Right cardiac atrium (tissue), 5 donors: ENCODE measurements at regions not wholly inside any gene's neighbourhood (a gene's known extent, or its start where the extent isn't known, plus 50 kb on each side); places are given as distances from the start of the nearest gene placed in this dataset.
A peak's percentile ranks its signal among the peaks of the same experiment; 100 is the strongest.
"Not testable (repeated sequence)": the region's sequence is repeated elsewhere in the genome, so short reads cannot be mapped to it uniquely, and the experiment has no call there.

ENCODE experiments used
- ATAC-seq, 2 donors: fragments of 200-7000 bp; cut with Tn5 transposase; one replicate each; pipeline versions ENCODE4 v1.8.0 to v1.9.1; 2020; ENCODE audit warnings: moderate library complexity in 2 of 2, mild to moderate bottlenecking in 1 of 2
- DNase-seq, 3 donors: peaks; one replicate each; pipeline ENCODE4 v3.0.0-alpha.2; 2020
- H3K27ac ChIP-seq: one replicate; pipeline ENCODE4 v1.5.1; 2013; ENCODE audit warnings: mild to moderate bottlenecking, low read length, control low read depth, moderate library complexity
- H3K27me3 ChIP-seq: one replicate; pipeline ENCODE4 v1.6.1; 2013; ENCODE audit not compliant: control insufficient read depth, insufficient read depth
- H3K4me1 ChIP-seq: one replicate; pipeline ENCODE4 v1.6.1; 2013; ENCODE audit warnings: low read length; ENCODE audit not compliant: control insufficient read depth, insufficient read depth
- H3K4me3 ChIP-seq: one replicate; pipeline ENCODE4 v1.5.1; 2013; ENCODE audit warnings: low read length, control low read depth
- H3K9me3 ChIP-seq: one replicate; pipeline ENCODE4 v1.6.1; 2013; ENCODE audit warnings: low read length; ENCODE audit not compliant: control insufficient read depth
- WGBS: extraction: QIAGEN DNeasy Blood & Tissue Kit; methylation state at CpG from one replicate; pipeline ENCODE4 v1.1.7; 2013; 5-methylcytosine and 5-hydroxymethylcytosine counted together
- intact Hi-C, 4 donors: fragments of 100-400 bp; cut with DNase I; formaldehyde crosslinking; loops; one replicate each; pipeline versions ENCODE4 v1.11.0 to v1.14.0; 2022 to 2023
- donor health status: healthy with polysubstance abuse.
- donor health status: DM: no; HTN: yes; CAD: no.
- donor health status: DM: no; HTN: no; CAD: no.
- donor health status: DM: no; HTN: yes; CAD: no; lungs with severe emphysema.
- donor health status: DM: yes; HTN: yes; CAD: no.

DNA sequence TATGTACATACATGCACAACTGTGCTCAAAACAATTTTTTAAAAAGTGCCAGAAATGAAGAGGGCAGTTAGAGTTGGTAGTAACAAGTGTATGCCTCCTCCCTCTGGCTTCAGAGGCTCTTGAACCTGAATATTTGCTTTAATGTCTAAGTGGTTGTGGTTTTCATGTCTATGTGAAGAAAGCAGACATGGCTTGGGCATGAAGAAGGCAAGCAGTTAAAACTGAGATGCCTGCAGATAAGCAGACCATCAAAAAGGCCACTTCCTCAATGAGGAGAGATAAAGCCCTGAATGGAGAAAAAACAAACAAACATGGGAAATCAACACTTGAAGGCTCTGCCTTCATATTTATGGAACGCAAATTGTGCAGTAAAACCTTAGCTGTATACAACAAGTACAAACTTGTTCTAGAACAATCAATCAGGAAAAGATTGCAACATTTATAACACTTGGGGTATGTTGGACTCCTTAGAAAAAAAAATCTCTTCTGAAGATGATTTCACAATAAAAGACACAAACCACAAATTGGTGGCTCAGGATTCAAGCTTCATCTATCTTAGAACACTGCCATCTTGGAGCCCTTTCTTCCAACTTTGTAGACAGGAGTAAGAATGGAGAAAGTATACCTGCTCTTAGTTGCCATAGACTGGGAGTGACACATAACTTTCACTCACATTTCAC is 52.7 kb upstream of the PLA2G4A start:
- intact Hi-C loops = no loop called here

DNA sequence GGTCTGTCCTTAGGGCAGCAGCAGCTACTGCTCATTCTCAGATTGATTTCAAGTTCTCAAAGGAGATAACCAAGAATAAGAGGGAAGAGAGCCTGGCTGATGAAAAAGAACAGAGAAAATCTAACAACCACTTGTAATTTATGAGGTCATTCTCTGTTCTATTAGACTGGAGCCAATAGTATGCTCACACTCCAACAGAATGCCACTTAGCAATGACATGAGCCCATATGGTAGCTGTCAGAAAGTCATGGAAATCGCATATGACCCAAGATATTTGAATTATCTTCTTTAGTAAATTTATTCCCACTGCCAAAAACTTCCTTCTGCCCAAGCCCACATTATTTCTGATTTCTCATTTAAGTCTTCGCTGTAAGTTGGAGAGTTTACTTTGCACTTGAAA is 53.7 kb upstream of the PLA2G4A start:
- no peaks in the 10 kb centered on the region for H3K4me1 ChIP-seq
- ATAC-seq (no peak), DNase-seq (no peak)
- no peak overlapping the region for H3K4me3 ChIP-seq
- intact Hi-C loops = no loop called here
- H3K9me3 ChIP-seq = no peaks in the 10 kb centered on the region
- no peaks in the 10 kb centered on the region for H3K27me3 ChIP-seq
- WGBS = 59% methylated on average over 2 of the region's 2 CpGs
- no peak overlapping the region for H3K27ac ChIP-seq

More for the DNA sequence above, 52.7 kb upstream of the PLA2G4A start:
- no peak overlapping the region for H3K4me3 ChIP-seq
- 85% methylated on average over 1 of the region's 1 CpG for WGBS
- no peaks in the 10 kb centered on the region for H3K27me3 ChIP-seq
- ATAC-seq (no peak), DNase-seq (no peak)
- no peak overlapping the region for H3K27ac ChIP-seq
- no peaks in the 10 kb centered on the region for H3K9me3 ChIP-seq
- no peaks in the 10 kb centered on the region for H3K4me1 ChIP-seq

DNA sequence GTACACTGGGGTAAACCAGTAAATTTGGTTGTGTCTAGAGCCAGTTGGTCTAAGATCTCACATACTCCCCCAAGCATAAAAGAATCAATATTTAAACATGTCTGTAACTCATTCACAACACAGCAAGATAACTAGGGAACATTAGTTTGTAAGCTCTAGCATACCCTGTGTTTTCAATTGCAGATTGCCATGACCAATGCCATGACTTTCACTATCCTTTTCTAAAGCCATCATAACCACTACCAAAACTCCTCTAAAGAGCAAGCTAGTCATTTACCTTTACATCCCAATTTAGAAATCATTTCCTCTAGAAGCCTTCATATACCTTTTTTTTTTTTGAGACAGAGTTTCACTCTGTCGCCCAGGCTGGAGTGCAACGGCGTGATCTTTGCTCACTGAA is 56.5 kb upstream of the PLA2G4A start:
- 99% methylated on average over 3 of the region's 3 CpGs for WGBS
- intact Hi-C loops = no loop called here
- no peak for ATAC-seq

DNA sequence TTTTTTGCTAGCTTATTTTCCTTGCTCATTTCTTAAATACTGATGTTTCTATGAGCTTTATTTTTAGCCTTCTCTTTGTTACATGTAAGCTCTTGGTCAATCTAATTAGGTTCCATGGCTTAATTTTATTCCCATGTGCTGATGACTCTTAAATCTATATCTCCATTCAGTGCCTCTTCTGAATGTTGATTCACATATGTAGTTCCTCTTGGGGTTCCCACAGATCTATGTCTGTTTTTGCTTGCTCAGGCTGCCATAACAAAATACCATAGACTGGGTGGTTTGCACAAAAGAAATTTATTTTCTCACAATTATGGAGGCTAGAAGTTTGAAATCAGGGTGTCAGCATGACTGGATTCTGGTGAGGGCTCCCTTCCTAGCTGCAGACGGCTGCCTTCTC is 58.3 kb upstream of the PLA2G4A start:
- intact Hi-C loops = no loop called here

More for the DNA sequence above, 56.5 kb upstream of the PLA2G4A start:
- Histone ChIP-seq H3K4me1 (no peaks in the 10 kb centered on the region), H3K9me3 (no peaks in the 10 kb centered on the region), H3K27ac (no peak overlapping the region), H3K27me3 (no peaks in the 10 kb centered on the region), H3K4me3 (no peak overlapping the region)
- DNase-seq = no peak

DNA sequence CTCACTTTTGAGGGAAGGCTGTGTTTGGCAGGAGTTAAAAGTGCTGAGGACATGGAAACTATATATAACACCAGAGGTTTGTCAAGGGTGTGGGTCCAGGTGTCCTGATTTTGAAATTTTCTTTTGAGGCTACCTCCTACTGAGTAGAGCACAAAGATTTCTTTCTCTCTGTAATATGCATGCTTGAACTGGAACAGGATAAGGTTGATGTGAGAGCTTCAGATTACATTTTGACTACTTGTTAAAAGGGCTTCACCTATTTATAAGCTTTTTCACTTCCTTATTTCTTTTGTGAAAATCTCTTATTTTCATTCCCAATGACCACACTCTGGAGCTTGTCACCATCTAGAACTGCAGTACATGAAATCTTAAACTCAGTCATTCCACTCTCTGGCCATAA is 59.8 kb upstream of the PLA2G4A start:
- no peaks in the 10 kb centered on the region for H3K9me3 ChIP-seq
- ATAC-seq (no peak), DNase-seq (no peak)
- H3K4me3 ChIP-seq = no peak overlapping the region
- intact Hi-C loops = no loop called here
- no peaks in the 10 kb centered on the region for H3K27me3 ChIP-seq
- no peak overlapping the region for H3K27ac ChIP-seq
- H3K4me1 ChIP-seq = no peaks in the 10 kb centered on the region

More for the DNA sequence above, 58.3 kb upstream of the PLA2G4A start:
- DNase-seq (no peak), ATAC-seq (no peak)
- H3K9me3 ChIP-seq = no peaks in the 10 kb centered on the region
- H3K27me3 ChIP-seq = no peaks in the 10 kb centered on the region
- H3K27ac ChIP-seq = no peak overlapping the region
- WGBS = 82% methylated on average over 1 of the region's 1 CpG
- no peak overlapping the region for H3K4me3 ChIP-seq
- no peaks in the 10 kb centered on the region for H3K4me1 ChIP-seq

DNA sequence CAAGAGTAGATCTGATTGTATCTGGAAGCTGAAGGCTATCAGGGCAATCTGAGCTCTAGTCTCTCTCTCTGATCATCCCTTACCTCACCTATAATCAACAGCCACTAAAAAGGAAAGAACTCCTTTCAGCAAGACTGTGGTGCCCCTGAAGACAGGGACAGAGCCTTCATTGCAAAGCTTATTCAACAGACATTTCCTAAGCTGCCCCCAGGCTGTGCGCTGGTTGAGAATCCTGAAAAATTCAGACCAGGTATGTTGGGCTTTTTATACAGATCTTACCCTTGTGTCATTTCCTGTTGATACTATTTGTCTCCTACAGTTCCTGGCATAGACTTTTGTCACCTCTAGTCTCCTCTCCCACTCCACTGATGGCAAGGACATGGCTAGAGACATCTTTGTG is 63.3 kb upstream of the PLA2G4A start:
- ATAC-seq = no peak
- no peak overlapping the region for H3K4me3 ChIP-seq
- intact Hi-C loops = no loop called here
- WGBS = 94% methylated on average over 1 of the region's 1 CpG
- no peaks in the 10 kb centered on the region for H3K9me3 ChIP-seq
- H3K4me1 ChIP-seq = no peaks in the 10 kb centered on the region
- no peaks in the 10 kb centered on the region for H3K27me3 ChIP-seq
- no peak for DNase-seq
- H3K27ac ChIP-seq = no peak overlapping the region

DNA sequence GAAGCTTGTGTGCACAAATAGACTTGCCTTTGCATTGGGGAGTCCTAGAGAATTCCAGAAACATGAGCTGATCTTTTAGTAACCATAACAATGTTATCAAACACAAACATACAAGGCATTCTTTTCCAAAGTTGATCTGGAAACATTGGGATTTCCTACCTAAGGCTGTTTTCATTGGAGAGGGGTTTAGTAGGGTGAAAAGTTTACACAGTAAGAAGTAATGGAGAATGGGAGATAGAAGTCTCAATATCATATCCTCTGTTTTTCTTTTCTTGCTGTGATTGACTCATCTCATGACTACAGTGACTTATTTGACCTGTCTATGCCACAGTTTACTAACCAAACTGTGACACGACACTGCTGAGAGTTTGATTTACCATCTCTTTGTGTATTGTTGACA is 65.6 kb upstream of the PLA2G4A start:
- 36% methylated on average over 1 of the region's 1 CpG for WGBS
- no peaks in the 10 kb centered on the region for H3K27me3 ChIP-seq
- no peaks in the 10 kb centered on the region for H3K4me1 ChIP-seq
- peak; percentile 64 to 94 for ATAC-seq
- H3K4me3 ChIP-seq = no peak overlapping the region
- intact Hi-C loops = no loop called here
- no peaks in the 10 kb centered on the region for H3K9me3 ChIP-seq
- no peak for DNase-seq
- H3K27ac ChIP-seq = no peak overlapping the region

DNA sequence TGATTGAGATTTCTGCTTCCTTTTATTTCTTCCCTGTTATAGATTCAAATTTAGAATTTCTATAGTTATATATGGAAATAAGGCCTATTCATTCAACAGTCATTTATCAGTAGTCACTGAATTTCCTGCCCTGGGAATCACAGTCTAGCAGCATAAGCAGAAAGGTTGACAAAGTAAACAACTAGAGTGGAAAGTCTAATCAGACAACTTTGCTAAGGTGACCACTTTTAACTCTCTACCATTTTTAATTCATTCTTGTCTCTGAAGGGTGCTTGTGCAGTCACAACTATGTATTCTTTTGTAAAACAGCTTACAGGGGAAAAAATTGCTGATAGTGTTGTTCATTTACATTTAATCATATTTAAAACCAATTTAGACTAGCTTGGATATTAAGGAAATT is 66.1 kb upstream of the PLA2G4A start:
- DNase-seq (no peak), ATAC-seq (peak in 1 of 2 donors; percentile 60)
- Histone ChIP-seq H3K27me3 (no peaks in the 10 kb centered on the region), H3K4me1 (no peaks in the 10 kb centered on the region), H3K27ac (no peak overlapping the region), H3K4me3 (no peak overlapping the region), H3K9me3 (no peaks in the 10 kb centered on the region)
- intact Hi-C loops = no loop called here

DNA sequence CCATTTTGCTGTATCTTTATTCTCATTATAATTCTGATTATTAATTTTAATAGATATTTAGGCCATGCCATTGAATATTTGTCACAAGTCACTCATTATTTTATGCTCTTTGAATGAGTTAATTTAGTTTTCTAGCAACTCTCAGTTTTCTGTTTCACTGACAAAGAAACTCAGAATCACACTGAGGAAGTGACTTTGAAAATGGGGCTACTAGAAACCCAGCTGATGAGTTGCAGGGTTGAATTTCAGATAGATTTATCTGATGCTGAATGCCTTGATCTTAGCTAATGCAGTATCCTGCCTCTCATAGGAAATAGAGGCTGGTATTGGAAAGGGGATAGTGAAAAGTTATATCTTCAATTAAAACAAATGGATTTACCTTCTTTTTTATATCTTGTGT is 67.4 kb upstream of the PLA2G4A start:
- no peaks in the 10 kb centered on the region for H3K27me3 ChIP-seq
- no peak overlapping the region for H3K27ac ChIP-seq
- ATAC-seq (no peak), DNase-seq (no peak)
- H3K4me1 ChIP-seq = no peaks in the 10 kb centered on the region
- H3K4me3 ChIP-seq = no peak overlapping the region
- intact Hi-C loops = no loop called here
- no peaks in the 10 kb centered on the region for H3K9me3 ChIP-seq

DNA sequence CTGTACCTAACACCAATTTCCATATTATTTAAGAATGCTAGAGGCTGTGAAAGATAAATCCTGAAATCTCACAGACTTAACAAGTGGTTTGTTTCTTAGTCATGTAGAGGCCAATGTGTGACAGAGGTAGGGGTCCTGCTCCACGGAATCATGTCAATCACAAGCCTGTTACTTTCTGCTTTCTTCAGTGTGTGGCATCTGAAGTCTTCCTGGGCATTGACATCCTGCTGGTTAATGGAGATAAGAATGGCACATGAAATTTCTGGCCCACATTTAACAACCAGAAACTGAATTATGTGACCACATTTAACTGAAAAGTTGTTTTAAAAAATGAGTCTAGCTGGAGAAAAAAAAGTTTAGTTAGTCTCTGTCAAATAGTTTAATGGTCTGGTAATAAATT is 68.3 kb upstream of the PLA2G4A start:
- 59% methylated on average over 1 of the region's 1 CpG for whole genome bisulfite sequencing
- intact Hi-C loops = no loop called here
- ATAC-seq (no peak), DNase-seq (no peak)
- Histone ChIP-seq H3K9me3 (no peaks in the 10 kb centered on the region), H3K4me1 (no peaks in the 10 kb centered on the region), H3K27ac (no peak overlapping the region), H3K27me3 (no peaks in the 10 kb centered on the region), H3K4me3 (no peak overlapping the region)

DNA sequence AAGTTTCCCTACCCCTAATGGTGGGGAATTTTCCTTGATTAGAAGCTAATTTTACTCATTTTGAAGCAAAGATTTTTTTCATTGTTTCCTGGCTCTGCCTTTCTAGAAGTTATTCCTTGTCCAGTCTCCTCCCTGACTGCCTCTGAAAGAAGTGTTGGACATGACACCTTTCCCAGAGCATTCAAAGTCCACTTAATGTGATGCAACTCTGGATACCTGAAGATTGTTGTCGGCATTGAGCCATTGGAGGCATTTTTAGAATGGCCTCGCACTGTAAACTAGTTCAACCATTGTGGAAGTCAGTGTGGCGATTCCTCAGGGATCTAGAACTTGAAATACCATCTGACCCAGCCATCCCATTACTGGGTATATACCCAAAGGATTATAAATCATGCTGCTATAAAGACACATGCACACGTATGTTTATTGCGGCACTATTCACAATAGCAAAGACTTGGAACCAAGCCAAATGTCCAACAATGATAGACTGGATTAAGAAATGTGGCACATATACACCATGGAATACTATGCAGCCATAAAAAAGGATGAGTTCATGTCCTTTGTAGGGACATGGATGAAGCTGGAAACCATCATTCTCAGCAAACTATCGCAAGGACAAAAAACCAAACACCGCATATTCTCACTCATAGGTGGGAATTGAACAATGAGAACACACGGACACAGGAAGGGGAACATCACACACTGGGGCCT is 69.7 kb upstream of the PLA2G4A start:
- WGBS = 93% methylated on average over 5 of the region's 8 CpGs
- intact Hi-C loops, H3K4me1 ChIP-seq: not testable (repeated sequence)

DNA sequence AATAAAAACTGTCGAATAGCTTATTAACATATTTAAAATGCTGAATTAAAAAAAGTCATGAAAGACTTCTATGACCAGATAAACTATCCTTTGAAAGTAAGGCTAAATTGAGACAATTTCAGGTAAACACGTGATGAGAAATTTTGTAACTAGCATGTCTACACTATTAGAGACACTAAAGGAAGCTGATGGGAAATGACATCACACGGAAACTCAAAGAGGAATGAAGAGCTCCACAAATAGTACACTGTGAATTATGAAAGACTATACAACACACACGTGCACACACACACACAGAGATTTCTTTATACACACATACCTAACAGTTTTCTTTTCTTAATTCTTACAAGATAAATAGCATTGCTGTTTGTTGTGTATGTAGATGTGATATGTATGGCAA is 70.9 kb upstream of the PLA2G4A start:
- H3K9me3 ChIP-seq = no peaks in the 10 kb centered on the region
- WGBS = 71% methylated on average over 4 of the region's 4 CpGs
- intact Hi-C loops = no loop called here

More for the DNA sequence above, 69.7 kb upstream of the PLA2G4A start:
- DNase-seq, H3K27ac ChIP-seq, H3K9me3 ChIP-seq, H3K4me3 ChIP-seq, ATAC-seq, H3K27me3 ChIP-seq: not testable (repeated sequence)

More for the DNA sequence above, 70.9 kb upstream of the PLA2G4A start:
- Histone ChIP-seq H3K27ac (no peak overlapping the region), H3K27me3 (no peaks in the 10 kb centered on the region), H3K4me3 (no peak overlapping the region), H3K4me1 (no peaks in the 10 kb centered on the region)
- ATAC-seq (no peak), DNase-seq (no peak)
